Erythroblast (primary cell): ENCODE measurements at regions not wholly inside any gene's neighbourhood (a gene's known extent, or its start where the extent isn't known, plus 50 kb on each side); places are given as distances from the start of the nearest gene placed in this dataset.

Source experiments
- DNase-seq, 2 experiments: peaks; one replicate each; lab custom pipeline; 2025; lab: John Stamatoyannopoulos, UW
- GATA1 ChIP-seq: IDR thresholded peaks from 2 replicates; pipeline ENCODE4 v1.6.1; 2011; ENCODE audit warnings: low read depth, mild to moderate bottlenecking, control low read depth, low read length, moderate library complexity
- POLR2A ChIP-seq: IDR thresholded peaks from 2 replicates; pipeline ENCODE4 v1.6.1; 2011; ENCODE audit warnings: mild to moderate bottlenecking, low read length

GRCh38 chr6:33856031-33856590, 52.3 kb upstream of the MLN start:
- DNase-seq = no peak
- TF ChIP-seq POLR2A (no peak), GATA1 (no peak)

GRCh38 chr6:33854572-33855030, 50.8 kb upstream of the MLN start:
- DNase-seq = no peak
- TF ChIP-seq GATA1 = no peak
- no peak for TF ChIP-seq POLR2A

- TF ChIP-seq GATA1 (no peak), POLR2A (no peak)
Observed at GRCh38 chr6:33853736-33854135, 49.9 kb upstream of the MLN start.

More at GRCh38 chr6:33853736-33854135, 49.9 kb upstream of the MLN start:
- DNase-seq = no peak
